HL-60 (cell line): ENCODE measurements at regions not wholly inside any gene's neighbourhood (a gene's known extent, or its start where the extent isn't known, plus 50 kb on each side); places are given as distances from the start of the nearest gene placed in this dataset.

ENCODE experiments used
- GABPA ChIP-seq: IDR thresholded peaks from 2 replicates; pipeline ENCODE4 v1.6.1; 2012; ENCODE audit warnings: low read depth
- POLR2AphosphoS5 ChIP-seq: IDR thresholded peaks from 2 replicates; pipeline ENCODE4 v1.6.1; 2012; ENCODE audit warnings: low read depth
- SPI1 ChIP-seq: IDR thresholded peaks from 2 replicates; pipeline ENCODE4 v1.6.1; 2012; ENCODE audit warnings: low read depth, mild to moderate bottlenecking, borderline replicate concordance
- TF ChIP-seq, protein P1 (sequence below): IDR thresholded peaks from one replicate; pipeline ENCODE4 v1.5.1; 2011; ENCODE audit warnings: low read length, control low read depth, inconsistent platforms; ENCODE audit not compliant: insufficient read depth

DNA sequence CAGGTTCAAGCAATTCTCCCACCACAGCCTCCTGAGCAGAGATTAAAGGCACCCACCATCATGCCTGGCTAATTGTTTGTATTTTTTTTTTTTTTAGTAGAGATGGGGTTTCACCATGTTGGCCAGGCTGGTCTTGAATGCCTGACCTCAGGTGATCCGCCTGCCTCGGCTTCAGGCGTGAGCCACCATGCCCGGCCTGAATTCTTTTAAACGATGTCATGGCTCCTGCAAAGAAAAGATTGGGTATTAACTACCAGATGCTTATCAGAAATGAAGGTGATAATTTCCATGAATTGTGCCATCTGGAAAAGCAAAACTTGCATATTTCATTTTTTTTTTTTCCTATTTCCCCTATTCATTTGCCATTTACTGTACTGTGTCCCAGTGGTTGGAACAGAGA lies 195.7 kb upstream of the IGFBP7 start:
- TF ChIP-seq SPI1 (no peak), GABPA (no peak), POLR2AphosphoS5 (no peak)
- TF ChIP-seq, protein P1, sequence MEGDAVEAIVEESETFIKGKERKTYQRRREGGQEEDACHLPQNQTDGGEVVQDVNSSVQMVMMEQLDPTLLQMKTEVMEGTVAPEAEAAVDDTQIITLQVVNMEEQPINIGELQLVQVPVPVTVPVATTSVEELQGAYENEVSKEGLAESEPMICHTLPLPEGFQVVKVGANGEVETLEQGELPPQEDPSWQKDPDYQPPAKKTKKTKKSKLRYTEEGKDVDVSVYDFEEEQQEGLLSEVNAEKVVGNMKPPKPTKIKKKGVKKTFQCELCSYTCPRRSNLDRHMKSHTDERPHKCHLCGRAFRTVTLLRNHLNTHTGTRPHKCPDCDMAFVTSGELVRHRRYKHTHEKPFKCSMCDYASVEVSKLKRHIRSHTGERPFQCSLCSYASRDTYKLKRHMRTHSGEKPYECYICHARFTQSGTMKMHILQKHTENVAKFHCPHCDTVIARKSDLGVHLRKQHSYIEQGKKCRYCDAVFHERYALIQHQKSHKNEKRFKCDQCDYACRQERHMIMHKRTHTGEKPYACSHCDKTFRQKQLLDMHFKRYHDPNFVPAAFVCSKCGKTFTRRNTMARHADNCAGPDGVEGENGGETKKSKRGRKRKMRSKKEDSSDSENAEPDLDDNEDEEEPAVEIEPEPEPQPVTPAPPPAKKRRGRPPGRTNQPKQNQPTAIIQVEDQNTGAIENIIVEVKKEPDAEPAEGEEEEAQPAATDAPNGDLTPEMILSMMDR: no peak
